Heart left ventricle (tissue), 13 donors: ENCODE measurements at regions not wholly inside any gene's neighbourhood (a gene's known extent, or its start where the extent isn't known, plus 50 kb on each side); places are given as distances from the start of the nearest gene placed in this dataset.

ENCODE experiments used
- CTCF ChIP-seq, 12 donors: fragments of 200-600 bp; sonication (generic) in 4 of 12; IDR thresholded peaks; one replicate each; pipeline versions ENCODE4 v1.5.0 to v1.8.0; 2018 to 2022; ENCODE audit warnings: antibody characterized with exemption in 12 of 12, mild to moderate bottlenecking in 5 of 12
- POLR2A ChIP-seq, 2 donors: fragments of 450-650 bp; IDR thresholded peaks; one replicate each; pipeline ENCODE4 v1.6.1; 2017; ENCODE audit warnings: antibody characterized with exemption in 2 of 2, mild to moderate bottlenecking in 2 of 2, moderate library complexity in 2 of 2
- donor health status: ischemic (EF 13 %, LVEDD 7.1; RV severe dilation, severe dysfunction).
- donor health status: DM: no; HTN: yes; CAD: no.
- donor health status: DM: no; HTN: no; CAD: no.
- donor health status: ischemic (EF 25% LVEDD 6.9; RV normal size, moderate dysfunction).
- donor health status: ischemic (EF 25% LVEDD 5.7; RV mildly dilated, moderate dysfunction).
- donor health status: ischemic (EF 35%, LVEDD 5.7; RV mildly dilated, moderate dysfunction).
- donor health status: nonischemic (EF 11% LVEDD 7.7; RV severe dilation, severe dysfunction).
- donor health status: DM: yes; HTN: yes; CAD: no.
- donor health status: PGD.
- donor health status: ischemic (EF 29% LVEDD 5.4; RV normal size, mild dysfunction).
- donor health status: nonischemic (EF 23%, LVEDD 6.1; RV moderate dilation, normal function).

- TF ChIP-seq CTCF (IDR thresholded peaks at IDR 0.05) (no peak), POLR2A (IDR thresholded peaks at IDR 0.05) (no peak)
These were observed 215.4 kb downstream of the KCNE4 start for GRCh38 chr2:223267160-223267951.
